Neural progenitor cell (in vitro differentiated cells): ENCODE measurements at regions not wholly inside any gene's neighbourhood (a gene's known extent, or its start where the extent isn't known, plus 50 kb on each side); places are given as distances from the start of the nearest gene placed in this dataset.

Experiments
- DNase-seq: peaks from one replicate; pipeline ENCODE4 v3.0.0-alpha.2; 2016; ENCODE audit warnings: low spot score
- H2AFZ ChIP-seq: fragments of 200-600 bp; sonication (generic); replicated peaks from 2 replicates; pipeline ENCODE4 v1.6.1; 2016; ENCODE audit warnings: antibody characterized with exemption
- H3F3A ChIP-seq: fragments of 200-600 bp; sonication (generic); 2 replicates; pipeline ENCODE4 v1.6.1; 2016; ENCODE audit warnings: antibody characterized with exemption, low read depth
- H3K27ac ChIP-seq: fragments of 200-600 bp; sonication (generic); 2 replicates; pipeline ENCODE4 v1.5.1; 2016; ENCODE audit warnings: mild to moderate bottlenecking
- H3K27me3 ChIP-seq: fragments of 200-600 bp; sonication (generic); 2 replicates; pipeline ENCODE4 v1.6.1; 2016; ENCODE audit warnings: mild to moderate bottlenecking, moderate library complexity
- H3K36me3 ChIP-seq: fragments of 200-600 bp; sonication (generic); 2 replicates; pipeline ENCODE4 v1.5.1; 2016
- H3K4me1 ChIP-seq: fragments of 200-600 bp; sonication (generic); 2 replicates; pipeline ENCODE4 v1.6.1; 2016; ENCODE audit warnings: mixed run types
- H3K4me2 ChIP-seq: fragments of 200-600 bp; sonication (generic); 2 replicates; pipeline ENCODE4 v1.6.1; 2016
- H3K4me3 ChIP-seq: fragments of 200-600 bp; sonication (generic); 2 replicates; pipeline ENCODE4 v1.5.1; 2016
- H3K79me2 ChIP-seq: fragments of 200-600 bp; sonication (generic); 2 replicates; pipeline ENCODE4 v1.6.1; 2016; ENCODE audit warnings: low read depth
- H3K9ac ChIP-seq: fragments of 200-600 bp; sonication (generic); 2 replicates; pipeline ENCODE4 v1.6.1; 2016
- H3K9me3 ChIP-seq: fragments of 200-600 bp; sonication (generic); 2 replicates; pipeline ENCODE4 v1.5.1; 2016; ENCODE audit warnings: low read depth
- H4K20me1 ChIP-seq: fragments of 200-600 bp; sonication (generic); 2 replicates; pipeline ENCODE4 v1.6.1; 2016; ENCODE audit warnings: low read depth
- H3K27ac Mint-ChIP-seq: 3 replicates; pipeline ENCODE4 v1.8.0; 2021; ENCODE audit warnings: mixed read lengths
- H3K27me3 Mint-ChIP-seq: 2 replicates; pipeline ENCODE4 v1.8.0; 2022; ENCODE audit warnings: low read depth, mild to moderate bottlenecking, inconsistent platforms, moderate library complexity, mixed read lengths; ENCODE audit not compliant: insufficient read depth
- H3K36me3 Mint-ChIP-seq: 3 replicates; pipeline ENCODE4 v1.8.0; 2021; ENCODE audit warnings: mixed read lengths
- H3K4me1 Mint-ChIP-seq: 3 replicates; pipeline ENCODE4 v1.8.0; 2021; ENCODE audit warnings: mixed read lengths
- H3K4me3 Mint-ChIP-seq: 3 replicates; pipeline ENCODE4 v1.8.0; 2021; ENCODE audit warnings: mild to moderate bottlenecking, moderate library complexity, mixed read lengths
- H3K9me3 Mint-ChIP-seq: 3 replicates; pipeline ENCODE4 v1.8.0; 2020; ENCODE audit warnings: mixed read lengths
- EZH2 ChIP-seq: fragments of 200-600 bp; sonication (generic); IDR thresholded peaks from 2 replicates; pipeline ENCODE4 v1.6.1; 2017; ENCODE audit warnings: antibody characterized with exemption, mild to moderate bottlenecking, moderate library complexity
- EZH2phosphoT487 ChIP-seq: fragments of 200-600 bp; sonication (generic); IDR thresholded peaks from 2 replicates; pipeline ENCODE4 v1.6.1; 2017; ENCODE audit warnings: antibody characterized with exemption
- TF ChIP-seq, protein P1 (sequence below): fragments of 200-600 bp; sonication (generic); IDR thresholded peaks from 2 replicates; pipeline ENCODE4 v1.5.1; 2017; ENCODE audit warnings: antibody characterized with exemption, mild to moderate bottlenecking

DNA sequence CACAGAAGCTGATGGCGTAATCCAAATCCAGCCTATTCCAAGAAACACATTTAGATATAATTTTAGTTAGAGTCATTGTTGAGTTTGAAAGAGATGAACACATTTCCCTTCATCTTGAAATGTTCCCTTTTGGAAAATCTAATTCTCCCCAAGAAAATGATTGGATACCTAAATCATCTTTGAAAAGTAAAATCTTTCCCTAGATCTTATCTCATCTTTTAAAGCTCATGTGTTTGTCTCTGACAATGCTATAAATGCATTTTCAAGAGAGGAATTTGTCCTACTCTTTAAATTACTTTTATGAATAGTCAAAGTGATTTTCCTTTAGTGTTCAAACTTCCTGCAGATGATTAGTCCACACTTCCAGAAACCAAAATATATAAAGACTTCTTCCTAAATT lies 82.6 kb upstream of the CNTN6 start:
- Histone ChIP-seq H3K36me3 (no peaks in the 10 kb centered on the region), H3K4me1 (no peaks in the 10 kb centered on the region), H3K27me3 (no peaks in the 10 kb centered on the region), H3K79me2 (no peaks in the 10 kb centered on the region), H3K4me3 (no peak overlapping the region), H3K9me3 (no peaks in the 10 kb centered on the region), H4K20me1 (no peaks in the 10 kb centered on the region), H2AFZ (no peak overlapping the region), H3K4me2 (no peak overlapping the region), H3F3A (no peaks in the 10 kb centered on the region), H3K27ac (no peak overlapping the region), H3K9ac (no peak overlapping the region)
- H3K4me1 Mint-ChIP-seq, result no peaks in the 10 kb centered on the region
- H3K27me3 Mint-ChIP-seq, result no peaks in the 10 kb centered on the region
- no peak for DNase-seq
- no peak overlapping the region for H3K4me3 Mint-ChIP-seq
- no peak for TF ChIP-seq EZH2phosphoT487
- H3K36me3 Mint-ChIP-seq, result no peaks in the 10 kb centered on the region
- H3K27ac Mint-ChIP-seq, result no peak overlapping the region
- no peaks in the 10 kb centered on the region for H3K9me3 Mint-ChIP-seq

DNA sequence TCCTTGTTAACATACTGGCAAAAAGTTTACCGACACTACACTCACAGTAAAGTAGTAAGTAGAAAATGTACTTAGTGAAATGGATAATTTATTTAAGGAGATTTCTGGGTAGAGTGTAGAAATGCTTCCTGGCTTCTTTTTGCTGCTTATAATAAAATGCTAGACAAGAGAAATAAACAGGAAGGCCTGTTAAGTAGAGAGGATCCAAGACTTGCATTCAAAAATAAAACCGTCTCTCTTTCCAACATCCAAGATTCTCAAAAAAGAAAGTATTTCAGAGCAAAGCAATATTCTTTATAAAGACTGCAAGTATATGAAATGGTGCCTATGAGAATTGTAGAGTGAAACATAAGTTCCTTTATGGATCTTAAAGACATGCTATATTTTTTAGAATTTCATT lies 77.0 kb upstream of the CNTN6 start:
- TF ChIP-seq, protein P1, sequence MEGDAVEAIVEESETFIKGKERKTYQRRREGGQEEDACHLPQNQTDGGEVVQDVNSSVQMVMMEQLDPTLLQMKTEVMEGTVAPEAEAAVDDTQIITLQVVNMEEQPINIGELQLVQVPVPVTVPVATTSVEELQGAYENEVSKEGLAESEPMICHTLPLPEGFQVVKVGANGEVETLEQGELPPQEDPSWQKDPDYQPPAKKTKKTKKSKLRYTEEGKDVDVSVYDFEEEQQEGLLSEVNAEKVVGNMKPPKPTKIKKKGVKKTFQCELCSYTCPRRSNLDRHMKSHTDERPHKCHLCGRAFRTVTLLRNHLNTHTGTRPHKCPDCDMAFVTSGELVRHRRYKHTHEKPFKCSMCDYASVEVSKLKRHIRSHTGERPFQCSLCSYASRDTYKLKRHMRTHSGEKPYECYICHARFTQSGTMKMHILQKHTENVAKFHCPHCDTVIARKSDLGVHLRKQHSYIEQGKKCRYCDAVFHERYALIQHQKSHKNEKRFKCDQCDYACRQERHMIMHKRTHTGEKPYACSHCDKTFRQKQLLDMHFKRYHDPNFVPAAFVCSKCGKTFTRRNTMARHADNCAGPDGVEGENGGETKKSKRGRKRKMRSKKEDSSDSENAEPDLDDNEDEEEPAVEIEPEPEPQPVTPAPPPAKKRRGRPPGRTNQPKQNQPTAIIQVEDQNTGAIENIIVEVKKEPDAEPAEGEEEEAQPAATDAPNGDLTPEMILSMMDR, result no peak
- TF ChIP-seq EZH2phosphoT487 (no peak), EZH2 (no peak)
- Histone ChIP-seq H3K4me1 (no peaks in the 10 kb centered on the region), H3K27me3 (no peaks in the 10 kb centered on the region), H3K79me2 (no peaks in the 10 kb centered on the region), H3K9me3 (no peaks in the 10 kb centered on the region), H4K20me1 (no peaks in the 10 kb centered on the region), H3K9ac (no peak overlapping the region), H3K36me3 (no peaks in the 10 kb centered on the region), H3F3A (no peaks in the 10 kb centered on the region), H3K27ac (no peak overlapping the region), H2AFZ (no peak overlapping the region), H3K4me2 (no peak overlapping the region), H3K4me3 (no peak overlapping the region)
- Mint-ChIP-seq H3K27me3 (no peaks in the 10 kb centered on the region), H3K4me1 (peaks cover 4% of the 10 kb centered on the region), H3K36me3 (no peaks in the 10 kb centered on the region), H3K9me3 (no peaks in the 10 kb centered on the region), H3K27ac (no peak overlapping the region), H3K4me3 (no peak overlapping the region)
- no peak for DNase-seq

DNA sequence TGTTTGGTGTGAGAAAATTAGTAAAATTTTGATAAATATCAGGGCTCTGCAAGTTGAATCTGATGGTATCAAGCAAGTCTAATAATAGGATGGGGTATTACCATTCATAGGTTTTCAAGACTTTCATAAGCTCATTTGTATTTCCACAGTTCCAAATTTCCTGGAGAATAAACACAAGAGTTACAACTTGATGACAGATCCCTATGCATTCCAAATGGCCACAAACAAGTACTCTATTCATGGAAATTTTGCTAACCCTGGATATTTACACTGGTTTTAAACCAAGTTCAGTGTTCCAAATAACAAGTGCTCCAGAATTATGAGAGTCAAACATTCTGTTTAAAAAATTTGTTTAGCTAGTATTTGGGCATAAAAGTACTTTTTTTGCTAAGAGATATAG lies 75.0 kb upstream of the CNTN6 start:
- no peaks in the 10 kb centered on the region for H3F3A ChIP-seq
- DNase-seq, result no peak
- no peaks in the 10 kb centered on the region for H3K36me3 ChIP-seq
- no peak overlapping the region for H3K9ac ChIP-seq
- H3K4me1 ChIP-seq, result no peaks in the 10 kb centered on the region
- H3K79me2 ChIP-seq, result no peaks in the 10 kb centered on the region
- no peak overlapping the region for H3K4me3 ChIP-seq
- no peak overlapping the region for H3K4me2 ChIP-seq
- Mint-ChIP-seq H3K36me3 (no peaks in the 10 kb centered on the region), H3K27ac (no peak overlapping the region), H3K27me3 (no peaks in the 10 kb centered on the region), H3K9me3 (no peaks in the 10 kb centered on the region), H3K4me1 (peaks cover 4% of the 10 kb centered on the region), H3K4me3 (no peak overlapping the region)
- TF ChIP-seq EZH2phosphoT487 (no peak), EZH2 (no peak)
- TF ChIP-seq, protein P1, result no peak
- no peak overlapping the region for H3K27ac ChIP-seq
- no peaks in the 10 kb centered on the region for H3K9me3 ChIP-seq
- H4K20me1 ChIP-seq, result no peaks in the 10 kb centered on the region
- no peak overlapping the region for H2AFZ ChIP-seq
- H3K27me3 ChIP-seq, result no peaks in the 10 kb centered on the region

DNA sequence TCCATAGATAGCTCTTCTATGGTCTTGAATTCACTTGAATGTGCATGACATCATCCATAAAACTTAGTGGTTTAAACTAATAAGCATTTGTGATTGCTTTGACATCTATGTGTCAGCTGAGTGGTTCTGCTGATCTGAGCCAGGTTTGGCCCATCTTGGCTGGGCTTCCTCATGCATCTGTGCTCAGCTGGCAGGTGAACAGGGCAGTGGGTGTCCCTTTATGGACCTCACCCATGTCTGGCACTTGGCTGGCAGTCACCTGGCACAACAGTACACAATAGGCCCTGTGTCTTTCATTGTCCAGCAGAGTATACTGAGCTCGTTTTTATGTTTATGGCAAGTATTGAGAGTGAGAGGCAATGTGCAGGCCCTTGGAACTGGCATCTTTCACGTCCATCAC lies 73.7 kb upstream of the CNTN6 start:
- no peaks in the 10 kb centered on the region for H3K79me2 ChIP-seq
- H2AFZ ChIP-seq, result no peak overlapping the region
- H3F3A ChIP-seq, result no peaks in the 10 kb centered on the region
- no peaks in the 10 kb centered on the region for H3K9me3 Mint-ChIP-seq
- no peak overlapping the region for H3K9ac ChIP-seq
- H3K27me3 ChIP-seq, result no peaks in the 10 kb centered on the region
- TF ChIP-seq, protein P1, result no peak
- TF ChIP-seq EZH2phosphoT487 (no peak), EZH2 (no peak)
- H3K36me3 Mint-ChIP-seq, result no peaks in the 10 kb centered on the region
- no peaks in the 10 kb centered on the region for H3K27me3 Mint-ChIP-seq
- DNase-seq, result no peak
- H3K4me3 Mint-ChIP-seq, result no peak overlapping the region
- no peaks in the 10 kb centered on the region for H3K36me3 ChIP-seq
- H3K27ac Mint-ChIP-seq, result no peak overlapping the region
- H4K20me1 ChIP-seq, result no peaks in the 10 kb centered on the region
- no peaks in the 10 kb centered on the region for H3K9me3 ChIP-seq
- H3K4me2 ChIP-seq, result no peak overlapping the region
- H3K4me1 ChIP-seq, result no peaks in the 10 kb centered on the region
- peaks cover 4% of the 10 kb centered on the region for H3K4me1 Mint-ChIP-seq
- H3K27ac ChIP-seq, result no peak overlapping the region
- no peak overlapping the region for H3K4me3 ChIP-seq
